ENCODE measurements at regions not wholly inside any gene's neighbourhood (a gene's known extent, or its start where the extent isn't known, plus 50 kb on each side); places are given as distances from the start of the nearest gene placed in this dataset.

- no peak for DNase-seq (ENCODE audit: low read depth in 2 of 3, low spot score in 1 of 3)
These were observed 159.1 kb upstream of the GDF10 start for GRCh38 chr10:47140761-47141348.

GRCh38 chr10:47141349-47141748 lies 158.6 kb upstream of the GDF10 start:
- no peak for DNase-seq (ENCODE audit: low read depth in 2 of 3, low spot score in 1 of 3)

GRCh38 chr10:47143072-47143471 lies 156.9 kb upstream of the GDF10 start:
- no peak for DNase-seq (ENCODE audit: low read depth in 2 of 3, low spot score in 1 of 3)

- DNase-seq (ENCODE audit: low read depth in 2 of 3, low spot score in 1 of 3) = no peak
These were observed 156.5 kb upstream of the GDF10 start for GRCh38 chr10:47143473-47143872.

GRCh38 chr10:47144525-47144924 lies 155.5 kb upstream of the GDF10 start:
- no peak for DNase-seq (ENCODE audit: low read depth in 2 of 3, low spot score in 1 of 3)

GRCh38 chr10:47145290-47145934 lies 154.6 kb upstream of the GDF10 start:
- no peak for DNase-seq (ENCODE audit: low read depth in 2 of 3, low spot score in 1 of 3)

- no peak for DNase-seq (ENCODE audit: low read depth in 2 of 3, low spot score in 1 of 3)
These were observed 153.4 kb upstream of the GDF10 start for GRCh38 chr10:47146572-47146971.

- no peak for DNase-seq (ENCODE audit: low read depth in 2 of 3, low spot score in 1 of 3)
These were observed 152.8 kb upstream of the GDF10 start for GRCh38 chr10:47147186-47147585.

- no peak for DNase-seq (ENCODE audit: low read depth in 2 of 3, low spot score in 1 of 3)
These were observed 149.4 kb upstream of the GDF10 start for GRCh38 chr10:47150581-47150980.

- no peak for DNase-seq (ENCODE audit: low read depth in 2 of 3, low spot score in 1 of 3)
These were observed 148.1 kb upstream of the GDF10 start for GRCh38 chr10:47151920-47152319.

- DNase-seq (ENCODE audit: low read depth in 2 of 3, low spot score in 1 of 3) = no peak
These were observed 147.1 kb upstream of the GDF10 start for GRCh38 chr10:47152861-47153349.

- no peak for DNase-seq (ENCODE audit: low read depth in 2 of 3, low spot score in 1 of 3)
These were observed 145.2 kb upstream of the GDF10 start for GRCh38 chr10:47154762-47155161.

GRCh38 chr10:47156873-47157272 lies 143.1 kb upstream of the GDF10 start:
- DNase-seq (ENCODE audit: low read depth in 2 of 3, low spot score in 1 of 3) = no peak

- DNase-seq (ENCODE audit: low read depth in 2 of 3, low spot score in 1 of 3) = no peak
These were observed 141.6 kb upstream of the GDF10 start for GRCh38 chr10:47158116-47159071.

GRCh38 chr10:47159361-47160260 lies 140.4 kb upstream of the GDF10 start:
- no peak for DNase-seq (ENCODE audit: low read depth in 2 of 3, low spot score in 1 of 3)

- no peak for DNase-seq (ENCODE audit: low read depth in 2 of 3, low spot score in 1 of 3)
These were observed 139.6 kb upstream of the GDF10 start for GRCh38 chr10:47160261-47160908.

- no peak for DNase-seq (ENCODE audit: low read depth in 2 of 3, low spot score in 1 of 3)
These were observed 139.0 kb upstream of the GDF10 start for GRCh38 chr10:47160967-47161366.

- no peak for DNase-seq (ENCODE audit: low read depth in 2 of 3, low spot score in 1 of 3)
These were observed 138.5 kb upstream of the GDF10 start for GRCh38 chr10:47161465-47161864.

GRCh38 chr10:47164126-47164799 lies 135.7 kb upstream of the GDF10 start:
- DNase-seq (ENCODE audit: low read depth in 2 of 3, low spot score in 1 of 3) = no peak

- no peak for DNase-seq (ENCODE audit: low read depth in 2 of 3, low spot score in 1 of 3)
These were observed 135.2 kb upstream of the GDF10 start for GRCh38 chr10:47164800-47165128.
